ENCODE measurements at regions not wholly inside any gene's neighbourhood (a gene's known extent, or its start where the extent isn't known, plus 50 kb on each side); places are given as distances from the start of the nearest gene placed in this dataset.

DNA sequence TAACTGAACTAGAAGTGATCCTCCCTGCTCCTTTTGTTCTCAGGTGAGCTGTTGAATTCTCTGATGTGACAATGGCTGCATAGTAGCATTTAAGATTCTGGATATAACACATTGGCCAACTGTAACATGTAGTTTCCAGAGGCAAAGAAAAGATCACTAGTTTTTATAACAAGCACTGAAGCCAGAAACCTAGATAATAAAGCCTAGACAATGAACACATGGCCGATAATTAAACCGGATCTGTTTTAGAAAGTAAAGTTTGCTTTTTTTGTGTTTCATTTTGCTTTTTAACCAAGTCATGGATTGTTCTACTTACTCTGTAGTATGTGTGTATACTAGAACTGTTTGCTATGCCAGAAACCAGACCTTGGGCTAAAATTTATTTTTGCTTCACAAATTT lies 225.5 kb upstream of the KLHL1 start:
- Histone ChIP-seq H3K79me2 (ENCODE audit: insufficient read depth, low read length) (no peaks in the 10 kb centered on the region), H3K27me3 (ENCODE audit: control insufficient read depth in 1 of 2, insufficient read depth in 2 of 2, low read length in 2 of 2) (no peaks in the 10 kb centered on the region), H2AFZ (ENCODE audit: low read length) (no peak overlapping the region), H3K9me3 (ENCODE audit: low read length) (no peaks in the 10 kb centered on the region), H3K4me1 (ENCODE audit: insufficient read depth, low read length) (no peaks in the 10 kb centered on the region), H3K36me3 (replicated peaks in 1 of 2; ENCODE audit: control insufficient read depth in 1 of 2, insufficient read depth in 2 of 2, low read length in 2 of 2) (no peaks in the 10 kb centered on the region), H4K20me1 (ENCODE audit: insufficient read depth, low read length) (no peaks in the 10 kb centered on the region), H3K4me2 (ENCODE audit: low read depth, low read length) (no peak overlapping the region), H3K4me3 (replicated peaks in 1 of 3; ENCODE audit: insufficient read depth in 1 of 3, low read depth in 2 of 3, low read length in 3 of 3) (no peak overlapping the region), H3K27ac (ENCODE audit: extremely low read length, insufficient read depth, low read length) (no peak overlapping the region), H3K9ac (ENCODE audit: insufficient read depth, low read depth, low read length) (no peak overlapping the region)
- FAIRE-seq = no peak
- no peak for ATAC-seq
- no TSS peak for BruUV-seq (replicated peaks)
- DNase-seq (ENCODE audit: low spot score) = no peak
- in situ Hi-C loops (cut with HindIII; ENCODE audit: extremely low pct_ligation_motif_present, low pct_unique_long_range_greater_than_20kb) = loop anchor here (10.0 kb wide), 1 partner anchor 231 kb away; no protein-coding TSS in a partner anchor
- ChIA-PET CTCF (ENCODE audit: low intra/inter-chr PET ratio, low total read pairs) (no interaction called here), POLR2A (no interaction called here)
- 3% methylated on average over 2 of the region's 2 CpGs for WGBS (ENCODE audit: low lambda C conversion rate)
- intact Hi-C loops (cut with micrococcal nuclease; ENCODE audit: unreplicated experiment) = no loop called here
- TF ChIP-seq RBFOX2 (IDR thresholded peaks at IDR 0.05; ENCODE audit: low read depth, low read length) (no peak), ZNF546 (CRISPR knock-in tag; conservative IDR thresholded peaks at IDR 0.05) (no peak), ZNF292 (CRISPR knock-in tag; IDR thresholded peaks at IDR 0.05; ENCODE audit: borderline replicate concordance, low read depth) (no peak), ZNF484 (CRISPR knock-in tag; IDR thresholded peaks at IDR 0.05; ENCODE audit: borderline replicate concordance, low read depth) (no peak), ZNF773 (CRISPR knock-in tag; IDR thresholded peaks at IDR 0.05; ENCODE audit: borderline replicate concordance) (no peak), PAX8 (CRISPR knock-in tag; IDR thresholded peaks at IDR 0.05; ENCODE audit: borderline replicate concordance) (no peak)
- TF ChIP-seq, protein P1, sequence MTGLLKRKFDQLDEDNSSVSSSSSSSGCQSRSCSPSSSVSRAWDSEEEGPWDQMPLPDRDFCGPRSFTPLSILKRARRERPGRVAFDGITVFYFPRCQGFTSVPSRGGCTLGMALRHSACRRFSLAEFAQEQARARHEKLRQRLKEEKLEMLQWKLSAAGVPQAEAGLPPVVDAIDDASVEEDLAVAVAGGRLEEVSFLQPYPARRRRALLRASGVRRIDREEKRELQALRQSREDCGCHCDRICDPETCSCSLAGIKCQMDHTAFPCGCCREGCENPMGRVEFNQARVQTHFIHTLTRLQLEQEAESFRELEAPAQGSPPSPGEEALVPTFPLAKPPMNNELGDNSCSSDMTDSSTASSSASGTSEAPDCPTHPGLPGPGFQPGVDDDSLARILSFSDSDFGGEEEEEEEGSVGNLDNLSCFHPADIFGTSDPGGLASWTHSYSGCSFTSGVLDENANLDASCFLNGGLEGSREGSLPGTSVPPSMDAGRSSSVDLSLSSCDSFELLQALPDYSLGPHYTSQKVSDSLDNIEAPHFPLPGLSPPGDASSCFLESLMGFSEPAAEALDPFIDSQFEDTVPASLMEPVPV (CRISPR knock-in tag; IDR thresholded peaks at IDR 0.05) = no peak
- TF ChIP-seq, protein P2, sequence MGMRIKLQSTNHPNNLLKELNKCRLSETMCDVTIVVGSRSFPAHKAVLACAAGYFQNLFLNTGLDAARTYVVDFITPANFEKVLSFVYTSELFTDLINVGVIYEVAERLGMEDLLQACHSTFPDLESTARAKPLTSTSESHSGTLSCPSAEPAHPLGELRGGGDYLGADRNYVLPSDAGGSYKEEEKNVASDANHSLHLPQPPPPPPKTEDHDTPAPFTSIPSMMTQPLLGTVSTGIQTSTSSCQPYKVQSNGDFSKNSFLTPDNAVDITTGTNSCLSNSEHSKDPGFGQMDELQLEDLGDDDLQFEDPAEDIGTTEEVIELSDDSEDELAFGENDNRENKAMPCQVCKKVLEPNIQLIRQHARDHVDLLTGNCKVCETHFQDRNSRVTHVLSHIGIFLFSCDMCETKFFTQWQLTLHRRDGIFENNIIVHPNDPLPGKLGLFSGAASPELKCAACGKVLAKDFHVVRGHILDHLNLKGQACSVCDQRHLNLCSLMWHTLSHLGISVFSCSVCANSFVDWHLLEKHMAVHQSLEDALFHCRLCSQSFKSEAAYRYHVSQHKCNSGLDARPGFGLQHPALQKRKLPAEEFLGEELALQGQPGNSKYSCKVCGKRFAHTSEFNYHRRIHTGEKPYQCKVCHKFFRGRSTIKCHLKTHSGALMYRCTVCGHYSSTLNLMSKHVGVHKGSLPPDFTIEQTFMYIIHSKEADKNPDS (CRISPR knock-in tag; IDR thresholded peaks at IDR 0.05) = no peak
- TF ChIP-seq, protein P3, sequence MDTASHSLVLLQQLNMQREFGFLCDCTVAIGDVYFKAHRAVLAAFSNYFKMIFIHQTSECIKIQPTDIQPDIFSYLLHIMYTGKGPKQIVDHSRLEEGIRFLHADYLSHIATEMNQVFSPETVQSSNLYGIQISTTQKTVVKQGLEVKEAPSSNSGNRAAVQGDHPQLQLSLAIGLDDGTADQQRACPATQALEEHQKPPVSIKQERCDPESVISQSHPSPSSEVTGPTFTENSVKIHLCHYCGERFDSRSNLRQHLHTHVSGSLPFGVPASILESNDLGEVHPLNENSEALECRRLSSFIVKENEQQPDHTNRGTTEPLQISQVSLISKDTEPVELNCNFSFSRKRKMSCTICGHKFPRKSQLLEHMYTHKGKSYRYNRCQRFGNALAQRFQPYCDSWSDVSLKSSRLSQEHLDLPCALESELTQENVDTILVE (CRISPR knock-in tag; IDR thresholded peaks at IDR 0.05) = no peak
- TF ChIP-seq, protein P4, sequence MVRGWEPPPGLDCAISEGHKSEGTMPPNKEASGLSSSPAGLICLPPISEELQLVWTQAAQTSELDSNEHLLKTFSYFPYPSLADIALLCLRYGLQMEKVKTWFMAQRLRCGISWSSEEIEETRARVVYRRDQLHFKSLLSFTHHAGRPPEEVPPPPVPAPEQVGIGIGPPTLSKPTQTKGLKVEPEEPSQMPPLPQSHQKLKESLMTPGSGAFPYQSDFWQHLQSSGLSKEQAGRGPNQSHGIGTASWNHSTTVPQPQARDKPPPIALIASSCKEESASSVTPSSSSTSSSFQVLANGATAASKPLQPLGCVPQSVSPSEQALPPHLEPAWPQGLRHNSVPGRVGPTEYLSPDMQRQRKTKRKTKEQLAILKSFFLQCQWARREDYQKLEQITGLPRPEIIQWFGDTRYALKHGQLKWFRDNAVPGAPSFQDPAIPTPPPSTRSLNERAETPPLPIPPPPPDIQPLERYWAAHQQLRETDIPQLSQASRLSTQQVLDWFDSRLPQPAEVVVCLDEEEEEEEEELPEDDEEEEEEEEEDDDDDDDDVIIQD (CRISPR knock-in tag; IDR thresholded peaks at IDR 0.05; ENCODE audit: low read depth) = no peak
- TF ChIP-seq, protein P5, sequence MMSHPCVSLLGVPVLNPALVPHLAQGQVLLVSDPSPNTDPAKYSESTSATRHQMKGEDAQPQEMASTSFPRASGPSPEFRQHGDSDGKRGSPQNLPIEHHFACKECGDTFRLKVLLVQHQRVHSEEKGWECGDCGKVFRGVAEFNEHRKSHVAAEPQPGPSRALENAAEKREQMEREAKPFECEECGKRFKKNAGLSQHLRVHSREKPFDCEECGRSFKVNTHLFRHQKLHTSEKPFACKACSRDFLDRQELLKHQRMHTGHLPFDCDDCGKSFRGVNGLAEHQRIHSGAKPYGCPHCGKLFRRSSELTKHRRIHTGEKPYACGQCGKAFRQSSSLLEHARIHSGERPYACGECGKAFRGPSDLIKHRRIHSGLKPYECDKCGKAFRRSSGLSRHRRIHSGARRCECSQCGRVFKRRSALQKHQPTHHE (CRISPR knock-in tag; IDR thresholded peaks at IDR 0.05; ENCODE audit: borderline replicate concordance) = no peak
- TF ChIP-seq, protein P6, sequence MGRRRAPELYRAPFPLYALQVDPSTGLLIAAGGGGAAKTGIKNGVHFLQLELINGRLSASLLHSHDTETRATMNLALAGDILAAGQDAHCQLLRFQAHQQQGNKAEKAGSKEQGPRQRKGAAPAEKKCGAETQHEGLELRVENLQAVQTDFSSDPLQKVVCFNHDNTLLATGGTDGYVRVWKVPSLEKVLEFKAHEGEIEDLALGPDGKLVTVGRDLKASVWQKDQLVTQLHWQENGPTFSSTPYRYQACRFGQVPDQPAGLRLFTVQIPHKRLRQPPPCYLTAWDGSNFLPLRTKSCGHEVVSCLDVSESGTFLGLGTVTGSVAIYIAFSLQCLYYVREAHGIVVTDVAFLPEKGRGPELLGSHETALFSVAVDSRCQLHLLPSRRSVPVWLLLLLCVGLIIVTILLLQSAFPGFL (CRISPR knock-in tag; IDR thresholded peaks at IDR 0.05) = no peak
- TF ChIP-seq, protein P7, sequence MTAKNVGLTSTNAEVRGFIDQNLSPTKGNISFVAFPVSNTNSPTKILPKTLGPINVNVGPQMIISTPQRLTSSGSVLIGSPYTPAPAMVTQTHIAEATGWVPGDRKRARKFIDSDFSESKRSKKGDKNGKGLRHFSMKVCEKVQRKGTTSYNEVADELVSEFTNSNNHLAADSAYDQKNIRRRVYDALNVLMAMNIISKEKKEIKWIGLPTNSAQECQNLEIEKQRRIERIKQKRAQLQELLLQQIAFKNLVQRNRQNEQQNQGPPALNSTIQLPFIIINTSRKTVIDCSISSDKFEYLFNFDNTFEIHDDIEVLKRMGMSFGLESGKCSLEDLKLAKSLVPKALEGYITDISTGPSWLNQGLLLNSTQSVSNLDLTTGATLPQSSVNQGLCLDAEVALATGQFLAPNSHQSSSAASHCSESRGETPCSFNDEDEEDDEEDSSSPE (CRISPR knock-in tag; IDR thresholded peaks at IDR 0.05) = no peak
